HEK293 (cell line): ENCODE measurements at regions not wholly inside any gene's neighbourhood (a gene's known extent, or its start where the extent isn't known, plus 50 kb on each side); places are given as distances from the start of the nearest gene placed in this dataset.

ENCODE experiments used
- CTCF ChIA-PET: fragments of 350-600 bp; formaldehyde crosslinking; extraction: SDS; loops from one replicate; lab custom pipeline; 2021; ENCODE audit warnings: antibody characterized with exemption; lab: Yijun Ruan, JAX
- POLR2A ChIA-PET: fragments of 300-600 bp; formaldehyde crosslinking; extraction: SDS; loops from one replicate; lab custom pipeline; 2020; ENCODE audit warnings: antibody characterized with exemption, inconsistent platforms; lab: Yijun Ruan, JAX
- H3K27ac ChIP-seq: fragments of 200-500 bp; sonication (Bioruptor generic); 2 replicates; pipeline ENCODE4 v1.5.1; 2014; ENCODE audit warnings: low read depth, low read length, control low read depth, inconsistent platforms; ENCODE audit errors: extremely low read depth
- H3K36me3 ChIP-seq, 2 experiments: fragments of 200-500 bp in 1 of 2; sonication (Bioruptor generic) in 1 of 2; 1 replicate in 1 of 2; 2 replicates in 1 of 2; pipeline ENCODE4 v1.5.1; 2014 to 2017; ENCODE audit warnings: inconsistent platforms in 2 of 2, low read length in 2 of 2; ENCODE audit not compliant: control insufficient read depth in 2 of 2, insufficient read depth in 1 of 2
- H3K4me1 ChIP-seq: fragments of 200-500 bp; sonication (Bioruptor generic); 2 replicates; pipeline ENCODE4 v1.5.1; 2014; ENCODE audit warnings: mild to moderate bottlenecking, low read length, inconsistent platforms; ENCODE audit not compliant: control insufficient read depth, insufficient read depth
- H3K4me3 ChIP-seq: 2 replicates; pipeline ENCODE4 v1.5.1; 2011; ENCODE audit warnings: low read depth, mild to moderate bottlenecking, control low read depth, low read length, moderate library complexity
- H3K9me3 ChIP-seq: fragments of 200-500 bp; sonication (Bioruptor generic); 2 replicates; pipeline ENCODE4 v1.5.1; 2014; ENCODE audit warnings: low read depth, low read length, inconsistent platforms; ENCODE audit not compliant: control insufficient read depth, insufficient read depth
- REPIN1 ChIP-seq: fragments of 450-650 bp; formaldehyde crosslinking; IDR thresholded peaks from 2 replicates; pipeline ENCODE4 v1.5.1; 2017; ENCODE audit warnings: missing biosample characterization, missing genetic modification characterization, low read depth
- ZBTB8A ChIP-seq: fragments of 450-650 bp; formaldehyde crosslinking; IDR thresholded peaks from 2 replicates; pipeline ENCODE4 v1.5.1; 2016; ENCODE audit warnings: missing biosample characterization, missing genetic modification characterization
- ZFP3 ChIP-seq: fragments of 450-650 bp; formaldehyde crosslinking; IDR thresholded peaks from 2 replicates; pipeline ENCODE4 v1.5.1; 2016; ENCODE audit warnings: low read depth, missing biosample characterization, missing genetic modification characterization
- ZNF121 ChIP-seq: fragments of 450-650 bp; formaldehyde crosslinking; IDR thresholded peaks from 2 replicates; pipeline ENCODE4 v1.5.1; 2016; ENCODE audit warnings: missing biosample characterization, missing genetic modification characterization
- ZNF140 ChIP-seq: fragments of 450-650 bp; formaldehyde crosslinking; IDR thresholded peaks from 2 replicates; pipeline ENCODE4 v1.5.1; 2016; ENCODE audit warnings: missing biosample characterization, missing genetic modification characterization
- ZNF157 ChIP-seq: fragments of 450-650 bp; formaldehyde crosslinking; IDR thresholded peaks from 2 replicates; pipeline ENCODE4 v1.5.1; 2016; ENCODE audit warnings: missing biosample characterization, missing genetic modification characterization
- ZNF350 ChIP-seq: fragments of 450-650 bp; formaldehyde crosslinking; IDR thresholded peaks from 2 replicates; pipeline ENCODE4 v1.5.0; 2017; ENCODE audit warnings: missing biosample characterization, mild to moderate bottlenecking, missing genetic modification characterization
- ZNF48 ChIP-seq: fragments of 450-650 bp; formaldehyde crosslinking; IDR thresholded peaks from 2 replicates; pipeline ENCODE4 v1.5.1; 2016; ENCODE audit warnings: missing biosample characterization, missing genetic modification characterization
- ZNF585B ChIP-seq: fragments of 450-650 bp; formaldehyde crosslinking; IDR thresholded peaks from 2 replicates; pipeline ENCODE4 v1.5.1; 2016; ENCODE audit warnings: missing biosample characterization, missing genetic modification characterization
- TF ChIP-seq, protein P1 (sequence below): fragments of 450-650 bp; formaldehyde crosslinking; IDR thresholded peaks from 2 replicates; pipeline ENCODE4 v1.5.1; 2016; ENCODE audit warnings: missing biosample characterization, missing genetic modification characterization, low read depth
- TF ChIP-seq, protein P2 (sequence below): fragments of 450-650 bp; formaldehyde crosslinking; IDR thresholded peaks from 2 replicates; pipeline ENCODE4 v1.5.1; 2016; ENCODE audit warnings: missing biosample characterization, missing genetic modification characterization
- TF ChIP-seq, protein P3 (sequence below): fragments of 450-650 bp; formaldehyde crosslinking; IDR thresholded peaks from 2 replicates; pipeline ENCODE4 v1.5.1; 2017; ENCODE audit warnings: missing biosample characterization, missing genetic modification characterization
- TF ChIP-seq, protein P4 (sequence below): fragments of 450-650 bp; formaldehyde crosslinking; conservative IDR thresholded peaks from 2 replicates; pipeline ENCODE4 v1.5.1; 2016; ENCODE audit warnings: low read depth, missing biosample characterization, missing genetic modification characterization

DNA sequence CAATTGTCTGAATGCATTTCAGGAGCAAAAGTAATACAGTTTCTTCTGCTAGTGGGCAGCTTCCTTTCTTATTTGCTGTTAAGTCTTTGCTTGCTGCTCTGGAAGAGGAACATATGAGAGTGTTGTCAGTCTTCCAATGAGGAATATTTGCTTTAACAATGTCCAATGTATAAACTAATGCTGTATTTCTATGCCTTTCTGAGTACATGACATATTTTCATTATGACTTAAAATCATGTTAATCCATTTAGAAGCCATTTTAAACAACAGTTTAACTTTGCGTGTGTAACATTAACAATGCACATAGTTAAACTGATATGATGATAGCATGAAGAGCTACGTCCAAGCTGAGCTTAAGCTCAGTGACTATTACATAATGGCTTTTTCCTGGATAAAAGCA is 933.4 kb upstream of the GHITM start (continued):
- TF ChIP-seq, protein P1, sequence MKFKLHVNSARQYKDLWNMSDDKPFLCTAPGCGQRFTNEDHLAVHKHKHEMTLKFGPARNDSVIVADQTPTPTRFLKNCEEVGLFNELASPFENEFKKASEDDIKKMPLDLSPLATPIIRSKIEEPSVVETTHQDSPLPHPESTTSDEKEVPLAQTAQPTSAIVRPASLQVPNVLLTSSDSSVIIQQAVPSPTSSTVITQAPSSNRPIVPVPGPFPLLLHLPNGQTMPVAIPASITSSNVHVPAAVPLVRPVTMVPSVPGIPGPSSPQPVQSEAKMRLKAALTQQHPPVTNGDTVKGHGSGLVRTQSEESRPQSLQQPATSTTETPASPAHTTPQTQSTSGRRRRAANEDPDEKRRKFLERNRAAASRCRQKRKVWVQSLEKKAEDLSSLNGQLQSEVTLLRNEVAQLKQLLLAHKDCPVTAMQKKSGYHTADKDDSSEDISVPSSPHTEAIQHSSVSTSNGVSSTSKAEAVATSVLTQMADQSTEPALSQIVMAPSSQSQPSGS: no peak
- no peak for TF ChIP-seq ZNF140
- TF ChIP-seq ZNF585B (tag by site-specific recombination): no peak
- no peak for TF ChIP-seq ZNF48 (tag by site-specific recombination)
- TF ChIP-seq, all 188 proteins: peak for 0

DNA sequence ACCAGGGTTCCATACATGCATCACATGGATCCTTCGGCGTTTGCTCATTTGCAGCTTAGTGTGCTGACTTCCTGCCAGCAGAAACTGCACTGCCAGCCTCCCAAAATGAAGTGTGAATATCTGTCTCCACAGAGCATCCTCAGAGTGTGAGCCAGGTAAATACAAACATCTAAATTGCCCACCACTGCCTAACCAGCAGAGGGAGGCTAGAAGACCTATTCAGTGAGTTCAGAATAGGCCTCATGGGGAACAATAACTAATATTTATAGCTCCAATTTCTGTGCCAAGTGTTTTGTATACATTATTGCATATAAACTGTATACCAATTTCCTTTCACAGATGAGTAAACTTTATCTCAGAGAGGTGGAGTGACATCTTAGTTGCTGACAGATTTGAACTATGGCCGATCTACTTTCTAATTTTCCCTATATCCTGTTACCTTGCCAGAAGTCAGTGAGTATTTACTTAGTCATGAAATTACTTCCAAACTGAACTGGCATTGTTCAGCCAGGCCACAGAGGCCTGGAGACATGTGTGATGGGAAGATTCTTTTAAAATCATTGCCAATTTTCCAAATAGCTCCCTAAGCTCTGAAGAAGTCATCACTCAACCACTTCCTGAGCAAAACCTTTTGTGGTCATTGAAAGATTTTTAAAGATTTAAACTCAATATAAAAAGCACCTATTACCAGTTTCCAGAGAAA is 926.5 kb upstream of the GHITM start:
- no peak overlapping the region for H3K4me3 ChIP-seq
- H3K9me3 ChIP-seq: no peaks in the 10 kb centered on the region
- TF ChIP-seq ZNF350 (no peak), REPIN1 (tag by site-specific recombination) (no peak), ZBTB8A (tag by site-specific recombination) (no peak), ZNF157 (tag by site-specific recombination) (no peak), ZNF121 (tag by site-specific recombination) (no peak), ZFP3 (tag by site-specific recombination) (no peak)
- TF ChIP-seq, protein P1: no peak
- TF ChIP-seq, protein P2, sequence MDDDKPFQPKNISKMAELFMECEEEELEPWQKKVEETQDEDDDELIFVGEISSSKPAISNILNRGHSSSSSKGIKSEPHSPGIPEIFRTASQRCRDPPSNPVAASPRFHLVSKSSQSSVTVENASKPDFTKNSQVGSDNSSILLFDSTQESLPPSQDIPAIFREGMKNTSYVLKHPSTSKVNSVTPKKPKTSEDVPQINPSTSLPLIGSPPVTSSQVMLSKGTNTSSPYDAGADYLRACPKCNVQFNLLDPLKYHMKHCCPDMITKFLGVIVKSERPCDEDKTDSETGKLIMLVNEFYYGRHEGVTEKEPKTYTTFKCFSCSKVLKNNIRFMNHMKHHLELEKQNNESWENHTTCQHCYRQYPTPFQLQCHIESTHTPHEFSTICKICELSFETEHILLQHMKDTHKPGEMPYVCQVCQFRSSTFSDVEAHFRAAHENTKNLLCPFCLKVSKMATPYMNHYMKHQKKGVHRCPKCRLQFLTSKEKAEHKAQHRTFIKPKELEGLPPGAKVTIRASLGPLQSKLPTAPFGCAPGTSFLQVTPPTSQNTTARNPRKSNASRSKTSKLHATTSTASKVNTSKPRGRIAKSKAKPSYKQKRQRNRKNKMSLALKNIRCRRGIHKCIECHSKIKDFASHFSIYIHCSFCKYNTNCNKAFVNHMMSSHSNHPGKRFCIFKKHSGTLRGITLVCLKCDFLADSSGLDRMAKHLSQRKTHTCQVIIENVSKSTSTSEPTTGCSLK (tag by site-specific recombination): no peak
- TF ChIP-seq, protein P3, sequence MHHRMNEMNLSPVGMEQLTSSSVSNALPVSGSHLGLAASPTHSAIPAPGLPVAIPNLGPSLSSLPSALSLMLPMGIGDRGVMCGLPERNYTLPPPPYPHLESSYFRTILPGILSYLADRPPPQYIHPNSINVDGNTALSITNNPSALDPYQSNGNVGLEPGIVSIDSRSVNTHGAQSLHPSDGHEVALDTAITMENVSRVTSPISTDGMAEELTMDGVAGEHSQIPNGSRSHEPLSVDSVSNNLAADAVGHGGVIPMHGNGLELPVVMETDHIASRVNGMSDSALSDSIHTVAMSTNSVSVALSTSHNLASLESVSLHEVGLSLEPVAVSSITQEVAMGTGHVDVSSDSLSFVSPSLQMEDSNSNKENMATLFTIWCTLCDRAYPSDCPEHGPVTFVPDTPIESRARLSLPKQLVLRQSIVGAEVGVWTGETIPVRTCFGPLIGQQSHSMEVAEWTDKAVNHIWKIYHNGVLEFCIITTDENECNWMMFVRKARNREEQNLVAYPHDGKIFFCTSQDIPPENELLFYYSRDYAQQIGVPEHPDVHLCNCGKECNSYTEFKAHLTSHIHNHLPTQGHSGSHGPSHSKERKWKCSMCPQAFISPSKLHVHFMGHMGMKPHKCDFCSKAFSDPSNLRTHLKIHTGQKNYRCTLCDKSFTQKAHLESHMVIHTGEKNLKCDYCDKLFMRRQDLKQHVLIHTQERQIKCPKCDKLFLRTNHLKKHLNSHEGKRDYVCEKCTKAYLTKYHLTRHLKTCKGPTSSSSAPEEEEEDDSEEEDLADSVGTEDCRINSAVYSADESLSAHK (tag by site-specific recombination): no peak
- TF ChIP-seq, protein P4, sequence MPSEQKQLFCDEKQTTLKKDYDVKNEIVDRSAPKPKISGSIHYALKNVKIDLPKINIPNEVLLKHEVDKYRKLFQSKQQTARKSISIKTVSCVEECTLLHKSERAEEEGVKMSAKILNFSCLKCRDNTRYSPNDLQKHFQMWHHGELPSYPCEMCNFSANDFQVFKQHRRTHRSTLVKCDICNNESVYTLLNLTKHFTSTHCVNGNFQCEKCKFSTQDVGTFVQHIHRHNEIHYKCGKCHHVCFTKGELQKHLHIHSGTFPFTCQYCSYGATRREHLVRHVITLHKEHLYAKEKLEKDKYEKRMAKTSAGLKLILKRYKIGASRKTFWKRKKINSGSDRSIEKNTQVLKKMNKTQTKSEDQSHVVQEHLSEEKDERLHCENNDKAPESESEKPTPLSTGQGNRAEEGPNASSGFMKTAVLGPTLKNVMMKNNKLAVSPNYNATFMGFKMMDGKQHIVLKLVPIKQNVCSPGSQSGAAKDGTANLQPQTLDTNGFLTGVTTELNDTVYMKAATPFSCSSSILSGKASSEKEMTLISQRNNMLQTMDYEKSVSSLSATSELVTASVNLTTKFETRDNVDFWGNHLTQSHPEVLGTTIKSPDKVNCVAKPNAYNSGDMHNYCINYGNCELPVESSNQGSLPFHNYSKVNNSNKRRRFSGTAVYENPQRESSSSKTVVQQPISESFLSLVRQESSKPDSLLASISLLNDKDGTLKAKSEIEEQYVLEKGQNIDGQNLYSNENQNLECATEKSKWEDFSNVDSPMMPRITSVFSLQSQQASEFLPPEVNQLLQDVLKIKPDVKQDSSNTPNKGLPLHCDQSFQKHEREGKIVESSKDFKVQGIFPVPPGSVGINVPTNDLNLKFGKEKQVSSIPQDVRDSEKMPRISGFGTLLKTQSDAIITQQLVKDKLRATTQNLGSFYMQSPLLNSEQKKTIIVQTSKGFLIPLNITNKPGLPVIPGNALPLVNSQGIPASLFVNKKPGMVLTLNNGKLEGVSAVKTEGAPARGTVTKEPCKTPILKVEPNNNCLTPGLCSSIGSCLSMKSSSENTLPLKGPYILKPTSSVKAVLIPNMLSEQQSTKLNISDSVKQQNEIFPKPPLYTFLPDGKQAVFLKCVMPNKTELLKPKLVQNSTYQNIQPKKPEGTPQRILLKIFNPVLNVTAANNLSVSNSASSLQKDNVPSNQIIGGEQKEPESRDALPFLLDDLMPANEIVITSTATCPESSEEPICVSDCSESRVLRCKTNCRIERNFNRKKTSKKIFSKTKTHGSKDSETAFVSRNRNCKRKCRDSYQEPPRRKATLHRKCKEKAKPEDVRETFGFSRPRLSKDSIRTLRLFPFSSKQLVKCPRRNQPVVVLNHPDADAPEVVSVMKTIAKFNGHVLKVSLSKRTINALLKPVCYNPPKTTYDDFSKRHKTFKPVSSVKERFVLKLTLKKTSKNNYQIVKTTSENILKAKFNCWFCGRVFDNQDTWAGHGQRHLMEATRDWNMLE (tag by site-specific recombination): no peak
- TF ChIP-seq, all 188 proteins: peak for 0
- H3K36me3 ChIP-seq: no peaks in the 10 kb centered on the region
- no peaks in the 10 kb centered on the region for H3K4me1 ChIP-seq
- no peak overlapping the region for H3K27ac ChIP-seq
- ChIA-PET POLR2A (no interaction called here), CTCF (no interaction called here)
